A673 (cell line): ENCODE measurements at regions not wholly inside any gene's neighbourhood (a gene's known extent, or its start where the extent isn't known, plus 50 kb on each side); places are given as distances from the start of the nearest gene placed in this dataset.

Experiments
- BruUV-seq: library from RNA; stranded (reverse); fragments of 400-500 nt; replicated peaks from 2 replicates; lab custom pipeline; 2021; lab: Mats Ljungman, UMichigan
- CTCF ChIA-PET: fragments of 300-600 bp; sonication (Branson Sonifier 250); formaldehyde crosslinking; loops from one replicate; lab custom pipeline; 2022; ENCODE audit warnings: antibody characterized with exemption; lab: Charles Lee
- POLR2A ChIA-PET: fragments of 300-600 bp; sonication (Branson Sonifier 250); formaldehyde crosslinking; loops from one replicate; lab custom pipeline; 2022; ENCODE audit warnings: antibody characterized with exemption; ENCODE audit not compliant: low non-redundant PET; lab: Charles Lee
- DNase-seq: peaks from one replicate; pipeline ENCODE4 v3.0.0-alpha.2; 2015; ENCODE audit warnings: low spot score
- H3K27ac ChIP-seq: fragments of 200-600 bp; sonication (generic); 2 replicates; pipeline ENCODE4 v1.5.1; 2016; ENCODE audit warnings: mixed run types, low read depth, mild to moderate bottlenecking, mixed read lengths, antibody characterized with exemption, low read length; ENCODE audit not compliant: poor library complexity, severe bottlenecking
- H3K27me3 ChIP-seq: fragments of 200-600 bp; sonication (generic); replicated peaks from 2 replicates; pipeline ENCODE4 v1.6.1; 2017; ENCODE audit warnings: mixed run types, low read depth, mild to moderate bottlenecking, mixed read lengths, antibody characterized with exemption, low read length; ENCODE audit not compliant: insufficient read depth, poor library complexity
- H3K36me3 ChIP-seq: fragments of 200-600 bp; sonication (generic); 2 replicates; pipeline ENCODE4 v1.6.1; 2016; ENCODE audit warnings: mixed run types, mild to moderate bottlenecking, mixed read lengths, antibody characterized with exemption, low read length; ENCODE audit not compliant: insufficient read depth, poor library complexity, severe bottlenecking
- H3K4me1 ChIP-seq: fragments of 200-600 bp; sonication (generic); 2 replicates; pipeline ENCODE4 v1.6.1; 2017; ENCODE audit warnings: mixed run types, mild to moderate bottlenecking, mixed read lengths, antibody characterized with exemption, low read length; ENCODE audit not compliant: insufficient read depth, poor library complexity, severe bottlenecking
- H3K4me3 ChIP-seq: fragments of 200-600 bp; sonication (generic); 2 replicates; pipeline ENCODE4 v1.5.1; 2016; ENCODE audit warnings: low read depth, mixed run types, mild to moderate bottlenecking, mixed read lengths, low read length; ENCODE audit not compliant: poor library complexity, severe bottlenecking
- H3K9me3 ChIP-seq: fragments of 200-600 bp; sonication (generic); 2 replicates; pipeline ENCODE4 v1.6.1; 2016; ENCODE audit warnings: mixed run types, low read depth, mild to moderate bottlenecking, mixed read lengths, antibody characterized with exemption, low read length; ENCODE audit not compliant: poor library complexity, severe bottlenecking
- EZH2 ChIP-seq: fragments of 200-600 bp; sonication (generic); IDR thresholded peaks from 2 replicates; pipeline ENCODE4 v1.6.1; 2017; ENCODE audit warnings: borderline replicate concordance, low read depth, mild to moderate bottlenecking, mixed read lengths, antibody characterized with exemption, low read length; ENCODE audit not compliant: poor library complexity, severe bottlenecking
- intact Hi-C: fragments of 100-400 bp; cut with micrococcal nuclease; formaldehyde crosslinking; loops from one replicate; pipeline ENCODE4 v1.10.0; 2022; ENCODE audit not compliant: unreplicated experiment
- TF ChIP-seq, protein P1 (sequence below): fragments of 300-800, 200-600 bp; sonication (generic); conservative IDR thresholded peaks from 2 replicates; pipeline ENCODE4 v1.5.1; 2017; ENCODE audit warnings: low read depth, mild to moderate bottlenecking, antibody characterized with exemption, low read length, moderate library complexity, mixed read lengths

DNA sequence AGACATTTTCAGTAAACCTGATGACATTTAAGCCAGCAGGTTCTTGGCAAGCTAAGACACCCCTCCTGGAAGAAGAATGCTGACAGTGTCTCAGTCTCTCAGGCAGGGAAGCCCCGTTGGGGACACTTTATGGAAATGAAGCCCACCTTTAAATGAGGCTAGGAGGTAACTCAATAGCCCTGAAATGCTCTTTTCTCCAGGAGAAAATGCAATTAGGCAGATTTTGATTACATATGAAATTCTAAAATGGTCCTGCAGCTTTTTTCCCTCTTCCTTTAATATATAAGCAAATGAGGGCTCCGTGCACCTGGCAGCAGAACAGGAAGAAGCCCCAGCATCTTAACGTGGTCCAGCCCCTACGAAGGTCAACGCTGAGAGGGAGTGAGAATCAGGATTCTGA is 65.8 kb upstream of the CHST15 start:
- ChIA-PET POLR2A (no interaction called here), CTCF (no interaction called here)
- no peak overlapping the region for H3K4me3 ChIP-seq
- TF ChIP-seq, protein P1, sequence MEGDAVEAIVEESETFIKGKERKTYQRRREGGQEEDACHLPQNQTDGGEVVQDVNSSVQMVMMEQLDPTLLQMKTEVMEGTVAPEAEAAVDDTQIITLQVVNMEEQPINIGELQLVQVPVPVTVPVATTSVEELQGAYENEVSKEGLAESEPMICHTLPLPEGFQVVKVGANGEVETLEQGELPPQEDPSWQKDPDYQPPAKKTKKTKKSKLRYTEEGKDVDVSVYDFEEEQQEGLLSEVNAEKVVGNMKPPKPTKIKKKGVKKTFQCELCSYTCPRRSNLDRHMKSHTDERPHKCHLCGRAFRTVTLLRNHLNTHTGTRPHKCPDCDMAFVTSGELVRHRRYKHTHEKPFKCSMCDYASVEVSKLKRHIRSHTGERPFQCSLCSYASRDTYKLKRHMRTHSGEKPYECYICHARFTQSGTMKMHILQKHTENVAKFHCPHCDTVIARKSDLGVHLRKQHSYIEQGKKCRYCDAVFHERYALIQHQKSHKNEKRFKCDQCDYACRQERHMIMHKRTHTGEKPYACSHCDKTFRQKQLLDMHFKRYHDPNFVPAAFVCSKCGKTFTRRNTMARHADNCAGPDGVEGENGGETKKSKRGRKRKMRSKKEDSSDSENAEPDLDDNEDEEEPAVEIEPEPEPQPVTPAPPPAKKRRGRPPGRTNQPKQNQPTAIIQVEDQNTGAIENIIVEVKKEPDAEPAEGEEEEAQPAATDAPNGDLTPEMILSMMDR: no peak
- TF ChIP-seq EZH2: no peak
- no peaks in the 10 kb centered on the region for H3K4me1 ChIP-seq
- no peaks in the 10 kb centered on the region for H3K9me3 ChIP-seq
- no peaks in the 10 kb centered on the region for H3K27me3 ChIP-seq
- intact Hi-C loops: no loop called here
- no peak for DNase-seq
- no peak overlapping the region for H3K27ac ChIP-seq
- no TSS peak for BruUV-seq
- H3K36me3 ChIP-seq: no peaks in the 10 kb centered on the region

DNA sequence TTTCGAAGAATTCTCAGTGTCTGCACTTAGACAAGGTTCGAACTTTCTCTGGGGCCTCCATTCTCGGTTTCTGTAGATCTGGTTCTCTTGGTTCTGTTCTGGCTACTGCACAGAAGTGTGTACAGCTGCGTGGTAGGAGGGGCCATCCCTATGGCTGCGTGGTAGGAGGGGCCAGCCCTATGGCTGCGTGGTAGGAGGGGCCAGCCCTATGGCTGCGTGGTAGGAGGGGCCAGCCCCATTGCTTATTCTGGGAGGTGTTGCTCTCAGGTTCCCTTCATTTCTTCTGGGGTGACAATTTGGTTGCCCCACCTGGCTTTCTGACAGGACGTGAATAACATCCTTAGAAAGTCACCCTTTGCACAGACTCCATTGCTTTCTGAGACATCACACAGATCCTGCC is 65.2 kb upstream of the CHST15 start:
- Histone ChIP-seq H3K4me1 (no peaks in the 10 kb centered on the region), H3K9me3 (no peaks in the 10 kb centered on the region), H3K4me3 (no peak overlapping the region), H3K36me3 (no peaks in the 10 kb centered on the region), H3K27me3 (no peaks in the 10 kb centered on the region), H3K27ac (no peak overlapping the region)
- POLR2A ChIA-PET: no interaction called here
- no peak for DNase-seq
- no TSS peak for BruUV-seq
- CTCF ChIA-PET: no interaction called here
- intact Hi-C loops: no loop called here
- TF ChIP-seq, protein P1: no peak
- no peak for TF ChIP-seq EZH2

DNA sequence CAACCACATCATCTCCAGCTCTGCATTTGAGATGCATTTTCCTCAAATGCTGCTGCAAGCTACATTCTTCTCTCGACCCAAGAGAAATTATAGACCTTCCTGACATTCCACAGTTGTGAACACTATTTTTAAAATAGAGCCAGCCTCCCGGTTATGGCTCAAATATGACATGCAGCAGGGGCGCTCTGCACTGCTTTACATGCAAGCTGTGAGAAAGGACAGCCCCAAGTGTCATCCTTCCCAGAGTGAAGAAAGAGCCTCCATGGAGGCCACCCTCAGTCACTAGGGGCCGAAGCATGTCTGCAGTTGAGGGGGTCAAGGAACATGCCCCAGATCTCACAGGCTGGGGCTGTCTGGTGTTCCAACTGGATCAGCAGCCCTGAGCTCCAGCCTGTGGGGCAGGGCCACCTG is 63.9 kb upstream of the CHST15 start:
- Histone ChIP-seq H3K4me3 (no peak overlapping the region), H3K27me3 (no peaks in the 10 kb centered on the region), H3K27ac (no peak overlapping the region), H3K36me3 (no peaks in the 10 kb centered on the region), H3K4me1 (peaks cover 12% of the 10 kb centered on the region), H3K9me3 (no peaks in the 10 kb centered on the region)
- intact Hi-C loops: no loop called here
- POLR2A ChIA-PET: no interaction called here
- no TSS peak for BruUV-seq
- DNase-seq: no peak
- no peak for TF ChIP-seq EZH2
- CTCF ChIA-PET: no interaction called here

DNA sequence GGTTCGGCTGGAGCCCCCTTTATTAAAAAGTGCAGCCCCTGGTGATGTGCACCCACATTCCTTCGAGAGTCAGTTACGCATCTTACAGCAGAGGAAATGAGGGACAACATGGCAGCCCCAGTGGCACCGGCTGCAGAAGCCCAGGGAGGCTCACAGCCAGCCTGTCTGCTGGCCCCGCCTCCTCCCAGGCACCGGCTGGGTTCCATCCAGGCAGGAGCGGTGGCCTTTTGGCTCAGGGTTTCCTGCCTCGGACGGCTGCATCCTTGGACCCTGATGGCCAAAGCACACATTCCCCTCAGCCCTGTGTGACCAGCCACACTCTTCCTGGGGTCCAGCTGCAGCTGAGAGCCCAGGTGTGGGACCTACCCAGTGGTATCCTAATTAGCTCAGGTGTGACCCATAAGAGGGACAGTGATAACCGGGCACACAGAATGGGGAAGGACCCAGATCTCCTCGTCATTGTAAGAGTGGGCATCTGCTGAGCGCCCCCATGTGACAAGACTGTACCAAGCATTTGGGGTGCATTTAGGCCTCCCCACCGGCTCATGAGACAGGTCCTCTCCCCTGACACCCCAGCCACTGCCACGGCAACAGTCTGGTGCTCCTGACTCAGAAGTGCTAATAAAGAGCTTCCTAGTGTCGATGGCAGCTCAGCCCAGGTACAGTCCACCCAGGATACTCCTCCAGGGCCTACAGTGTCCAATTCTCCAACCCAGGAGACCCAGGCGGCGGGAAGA is 63.3 kb upstream of the CHST15 start:
- H3K27ac ChIP-seq: no peak overlapping the region
- no peaks in the 10 kb centered on the region for H3K36me3 ChIP-seq
- no peaks in the 10 kb centered on the region for H3K27me3 ChIP-seq
- peaks cover 15% of the 10 kb centered on the region for H3K4me1 ChIP-seq
- BruUV-seq: no TSS peak
- intact Hi-C loops: no loop called here
- ChIA-PET POLR2A (no interaction called here), CTCF (no interaction called here)
- H3K4me3 ChIP-seq: no peak overlapping the region
- H3K9me3 ChIP-seq: no peaks in the 10 kb centered on the region
- DNase-seq: no peak
- no peak for TF ChIP-seq EZH2
- TF ChIP-seq, protein P1: no peak
